ENCODE measurements at regions not wholly inside any gene's neighbourhood (a gene's known extent, or its start where the extent isn't known, plus 50 kb on each side); places are given as distances from the start of the nearest gene placed in this dataset.
A peak's percentile ranks its signal among the peaks of the same experiment; 100 is the strongest.

- Histone ChIP-seq H2BK15ac (ENCODE audit: low read depth, low read length) (no peak overlapping the region), H4K20me1 (ENCODE audit: insufficient read depth, low read length) (no peaks in the 10 kb centered on the region), H3K56ac (ENCODE audit: extremely low read depth, insufficient read depth, low read length) (no peak overlapping the region), H2BK120ac (ENCODE audit: low read depth, low read length) (no peak overlapping the region), H2BK5ac (ENCODE audit: low read depth, low read length, poor library complexity, severe bottlenecking) (no peak overlapping the region), H3K27me3 (ENCODE audit: control insufficient read depth, insufficient read depth, low read length) (no peaks in the 10 kb centered on the region), H3K4me1 (ENCODE audit: control insufficient read depth, insufficient read depth, low read length) (no peaks in the 10 kb centered on the region), H3K18ac (ENCODE audit: low read depth, low read length) (no peak overlapping the region), H2AFZ (replicated peaks; ENCODE audit: low read length, poor library complexity) (no peak overlapping the region), H3K4me3 (ENCODE audit: insufficient read depth, low read depth, low read length) (no peak overlapping the region), H3K9me3 (ENCODE audit: control insufficient read depth, insufficient read depth, low read length) (no peaks in the 10 kb centered on the region), H3K36me3 (ENCODE audit: control insufficient read depth, insufficient read depth, low read length) (no peaks in the 10 kb centered on the region), H3K14ac (replicated peaks; ENCODE audit: low read depth, low read length) (no peak overlapping the region), H4K5ac (ENCODE audit: low read depth, low read length) (no peak overlapping the region), H3K27ac (ENCODE audit: insufficient read depth, low read length) (no peak overlapping the region), H3K4ac (ENCODE audit: low read depth, low read length) (no peak overlapping the region), H4K91ac (ENCODE audit: insufficient read depth, low read depth, low read length) (no peak overlapping the region), H3K9me1 (ENCODE audit: insufficient read depth, low read length) (no peaks in the 10 kb centered on the region), H2AK9ac (replicated peaks; ENCODE audit: low read depth, low read length, poor library complexity) (no peak overlapping the region), H2BK20ac (ENCODE audit: low read depth, low read length) (no peak overlapping the region), H3K79me1 (ENCODE audit: low read depth in 1 of 2, low read length in 2 of 2) (no peaks in the 10 kb centered on the region), H3K4me2 (ENCODE audit: low read depth, low read length) (no peak overlapping the region), H2AK5ac (ENCODE audit: low read depth, low read length) (no peak overlapping the region), H3K23ac (ENCODE audit: low read depth, low read length) (no peak overlapping the region), H3K9ac (ENCODE audit: low read depth, low read length) (no peak overlapping the region), H4K8ac (ENCODE audit: low read depth in 2 of 2, low read length in 2 of 2) (no peak overlapping the region)
- WGBS, 2 experiments (ENCODE audit: extremely low coverage in 2 of 2, insufficient read length in 1 of 2): no CpG with 5 or more reads among the region's 1 CpG
- ChIA-PET POLR2A (ENCODE audit: unreplicated experiment) (no interaction called here), CTCF (no interaction called here)
- DNase-seq (no peak), ATAC-seq (ENCODE audit: low read depth) (no peak)
- TF ChIP-seq CEBPB (IDR thresholded peaks at IDR 0.05; ENCODE audit: low read depth, low read length) (0 out of 2 replicates have a peak, but pooled peaks have one; percentile 24), MXI1 (IDR thresholded peaks at IDR 0.05; ENCODE audit: borderline replicate concordance, low read depth, low read length) (no peak)
- dilution Hi-C loops (cut with HindIII; ENCODE audit: low sequenced_read_pairs, unreplicated experiment) (no loop called here), in situ Hi-C loops (cut with MboI; ENCODE audit: low sequenced_read_pairs) (no loop called here), intact Hi-C loops (cut with micrococcal nuclease) (no loop called here)
- BruUV-seq (replicated peaks): no TSS peak
These were observed 169.9 kb upstream of the HDDC2 start for GRCh38 chr6:125471667-125472066.
